ENCODE measurements at regions not wholly inside any gene's neighbourhood (a gene's known extent, or its start where the extent isn't known, plus 50 kb on each side); places are given as distances from the start of the nearest gene placed in this dataset.
A peak's percentile ranks its signal among the peaks of the same experiment; 100 is the strongest.

DNA sequence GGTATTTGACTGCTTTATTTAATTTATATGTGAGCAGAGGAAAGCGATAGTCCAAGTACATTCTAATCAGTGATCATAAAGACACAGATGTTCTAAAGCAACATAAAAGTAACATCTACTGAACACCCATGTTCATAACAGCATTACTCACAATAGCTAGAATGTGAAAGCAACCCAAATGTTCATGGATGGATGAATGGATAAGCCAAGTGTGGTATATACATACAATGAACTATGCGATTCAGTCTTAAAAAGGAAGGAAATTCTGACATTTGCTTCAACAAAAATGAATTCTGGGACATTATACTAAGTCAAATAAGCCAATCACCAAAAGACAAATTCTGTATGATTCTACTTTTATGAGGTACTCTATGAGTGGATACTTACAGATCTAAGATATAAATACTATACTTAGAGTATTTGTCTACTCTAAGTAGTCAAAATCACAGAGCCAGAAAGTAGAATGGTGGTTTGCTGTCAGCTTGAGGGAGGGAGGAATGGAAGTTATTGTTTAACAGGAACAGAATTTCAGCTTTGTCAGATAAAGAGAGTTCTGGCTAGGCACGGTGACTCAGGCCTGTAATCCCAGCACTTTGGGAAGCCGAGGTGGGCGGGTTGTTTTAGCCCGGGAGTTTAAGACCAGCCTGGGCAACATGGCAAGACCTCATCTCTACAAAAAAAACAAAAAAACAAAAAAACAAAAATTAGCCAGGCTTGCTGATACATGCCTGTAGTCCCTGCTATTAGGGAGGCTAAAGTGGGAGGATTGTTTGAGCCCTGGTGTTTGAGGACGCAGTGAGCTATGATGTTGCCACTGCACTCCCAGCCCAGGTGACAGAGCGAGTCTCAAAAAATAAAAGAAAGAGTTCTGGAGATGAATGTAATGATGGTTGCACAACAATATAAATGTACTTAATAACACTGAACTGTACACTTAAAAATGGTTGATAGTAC, 79.7 kb upstream of the ARHGAP29 start (continued):
- TF ChIP-seq ZNF850 (CRISPR knock-in tag; conservative IDR thresholded peaks at IDR 0.05) = no peak
- TF ChIP-seq HNRNPK (IDR thresholded peaks at IDR 0.05; ENCODE audit: low read depth, low read length, poor library complexity, severe bottlenecking) = no peak
- TF ChIP-seq SOX13 (IDR thresholded peaks at IDR 0.05) = no peak
- TF ChIP-seq SOX13 (CRISPR knock-in tag; conservative IDR thresholded peaks at IDR 0.05 in 1 of 2, IDR thresholded peaks at IDR 0.05 in 1 of 2) = peak in 1 of 2 experiments; percentile 25; a peak in 1 of 4 replicates
- no peak for TF ChIP-seq HOXD1 (CRISPR knock-in tag; IDR thresholded peaks at IDR 0.05)
- TF ChIP-seq ZNF549 (CRISPR knock-in tag; IDR thresholded peaks at IDR 0.05) = no peak
- no peak for TF ChIP-seq NFIB (CRISPR knock-in tag; IDR thresholded peaks at IDR 0.05; ENCODE audit: borderline replicate concordance)
- TF ChIP-seq, protein P1, sequence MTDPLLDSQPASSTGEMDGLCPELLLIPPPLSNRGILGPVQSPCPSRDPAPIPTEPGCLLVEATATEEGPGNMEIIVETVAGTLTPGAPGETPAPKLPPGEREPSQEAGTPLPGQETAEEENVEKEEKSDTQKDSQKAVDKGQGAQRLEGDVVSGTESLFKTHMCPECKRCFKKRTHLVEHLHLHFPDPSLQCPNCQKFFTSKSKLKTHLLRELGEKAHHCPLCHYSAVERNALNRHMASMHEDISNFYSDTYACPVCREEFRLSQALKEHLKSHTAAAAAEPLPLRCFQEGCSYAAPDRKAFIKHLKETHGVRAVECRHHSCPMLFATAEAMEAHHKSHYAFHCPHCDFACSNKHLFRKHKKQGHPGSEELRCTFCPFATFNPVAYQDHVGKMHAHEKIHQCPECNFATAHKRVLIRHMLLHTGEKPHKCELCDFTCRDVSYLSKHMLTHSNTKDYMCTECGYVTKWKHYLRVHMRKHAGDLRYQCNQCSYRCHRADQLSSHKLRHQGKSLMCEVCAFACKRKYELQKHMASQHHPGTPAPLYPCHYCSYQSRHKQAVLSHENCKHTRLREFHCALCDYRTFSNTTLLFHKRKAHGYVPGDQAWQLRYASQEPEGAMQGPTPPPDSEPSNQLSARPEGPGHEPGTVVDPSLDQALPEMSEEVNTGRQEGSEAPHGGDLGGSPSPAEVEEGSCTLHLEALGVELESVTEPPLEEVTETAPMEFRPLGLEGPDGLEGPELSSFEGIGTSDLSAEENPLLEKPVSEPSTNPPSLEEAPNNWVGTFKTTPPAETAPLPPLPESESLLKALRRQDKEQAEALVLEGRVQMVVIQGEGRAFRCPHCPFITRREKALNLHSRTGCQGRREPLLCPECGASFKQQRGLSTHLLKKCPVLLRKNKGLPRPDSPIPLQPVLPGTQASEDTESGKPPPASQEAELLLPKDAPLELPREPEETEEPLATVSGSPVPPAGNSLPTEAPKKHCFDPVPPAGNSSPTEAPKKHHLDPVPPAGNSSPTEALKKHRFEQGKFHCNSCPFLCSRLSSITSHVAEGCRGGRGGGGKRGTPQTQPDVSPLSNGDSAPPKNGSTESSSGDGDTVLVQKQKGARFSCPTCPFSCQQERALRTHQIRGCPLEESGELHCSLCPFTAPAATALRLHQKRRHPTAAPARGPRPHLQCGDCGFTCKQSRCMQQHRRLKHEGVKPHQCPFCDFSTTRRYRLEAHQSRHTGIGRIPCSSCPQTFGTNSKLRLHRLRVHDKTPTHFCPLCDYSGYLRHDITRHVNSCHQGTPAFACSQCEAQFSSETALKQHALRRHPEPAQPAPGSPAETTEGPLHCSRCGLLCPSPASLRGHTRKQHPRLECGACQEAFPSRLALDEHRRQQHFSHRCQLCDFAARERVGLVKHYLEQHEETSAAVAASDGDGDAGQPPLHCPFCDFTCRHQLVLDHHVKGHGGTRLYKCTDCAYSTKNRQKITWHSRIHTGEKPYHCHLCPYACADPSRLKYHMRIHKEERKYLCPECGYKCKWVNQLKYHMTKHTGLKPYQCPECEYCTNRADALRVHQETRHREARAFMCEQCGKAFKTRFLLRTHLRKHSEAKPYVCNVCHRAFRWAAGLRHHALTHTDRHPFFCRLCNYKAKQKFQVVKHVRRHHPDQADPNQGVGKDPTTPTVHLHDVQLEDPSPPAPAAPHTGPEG (CRISPR knock-in tag; IDR thresholded peaks at IDR 0.05) = peak; percentile 98
- TF ChIP-seq, protein P2, sequence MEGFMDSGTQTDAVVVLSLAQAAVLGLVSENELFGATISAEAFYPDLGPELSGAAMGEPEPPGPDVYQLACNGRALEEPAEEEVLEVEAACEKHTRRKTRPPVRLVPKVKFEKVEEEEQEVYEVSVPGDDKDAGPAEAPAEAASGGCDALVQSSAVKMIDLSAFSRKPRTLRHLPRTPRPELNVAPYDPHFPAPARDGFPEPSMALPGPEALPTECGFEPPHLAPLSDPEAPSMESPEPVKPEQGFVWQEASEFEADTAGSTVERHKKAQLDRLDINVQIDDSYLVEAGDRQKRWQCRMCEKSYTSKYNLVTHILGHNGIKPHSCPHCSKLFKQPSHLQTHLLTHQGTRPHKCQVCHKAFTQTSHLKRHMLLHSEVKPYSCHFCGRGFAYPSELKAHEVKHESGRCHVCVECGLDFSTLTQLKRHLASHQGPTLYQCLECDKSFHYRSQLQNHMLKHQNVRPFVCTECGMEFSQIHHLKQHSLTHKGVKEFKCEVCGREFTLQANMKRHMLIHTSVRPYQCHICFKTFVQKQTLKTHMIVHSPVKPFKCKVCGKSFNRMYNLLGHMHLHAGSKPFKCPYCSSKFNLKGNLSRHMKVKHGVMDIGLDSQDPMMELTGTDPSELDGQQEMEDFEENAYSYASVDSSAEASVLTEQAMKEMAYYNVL (CRISPR knock-in tag; IDR thresholded peaks at IDR 0.05; ENCODE audit: borderline replicate concordance) = no peak
- TF ChIP-seq ZNF777 (CRISPR knock-in tag; IDR thresholded peaks at IDR 0.05) = no peak
- TF ChIP-seq, protein P3, sequence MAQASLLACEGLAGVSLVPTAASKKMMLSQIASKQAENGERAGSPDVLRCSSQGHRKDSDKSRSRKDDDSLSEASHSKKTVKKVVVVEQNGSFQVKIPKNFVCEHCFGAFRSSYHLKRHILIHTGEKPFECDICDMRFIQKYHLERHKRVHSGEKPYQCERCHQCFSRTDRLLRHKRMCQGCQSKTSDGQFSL (CRISPR knock-in tag; IDR thresholded peaks at IDR 0.05) = no peak
- no peak for TF ChIP-seq MED13 (CRISPR knock-in tag; IDR thresholded peaks at IDR 0.05)
- no peak for TF ChIP-seq ZNF792 (CRISPR knock-in tag; IDR thresholded peaks at IDR 0.05)
- TF ChIP-seq HCFC1 (IDR thresholded peaks at IDR 0.05; ENCODE audit: low read depth, low read length) = no peak
- TF ChIP-seq NFE2L2 (IDR thresholded peaks at IDR 0.05; ENCODE audit: low read length) = peak; percentile 32
- TF ChIP-seq ZNF747 (CRISPR knock-in tag; IDR thresholded peaks at IDR 0.05; ENCODE audit: borderline replicate concordance) = no peak
- TF ChIP-seq, protein P4, sequence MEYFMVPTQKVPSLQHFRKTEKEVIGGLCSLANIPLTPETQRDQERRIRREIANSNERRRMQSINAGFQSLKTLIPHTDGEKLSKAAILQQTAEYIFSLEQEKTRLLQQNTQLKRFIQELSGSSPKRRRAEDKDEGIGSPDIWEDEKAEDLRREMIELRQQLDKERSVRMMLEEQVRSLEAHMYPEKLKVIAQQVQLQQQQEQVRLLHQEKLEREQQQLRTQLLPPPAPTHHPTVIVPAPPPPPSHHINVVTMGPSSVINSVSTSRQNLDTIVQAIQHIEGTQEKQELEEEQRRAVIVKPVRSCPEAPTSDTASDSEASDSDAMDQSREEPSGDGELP (IDR thresholded peaks at IDR 0.05; ENCODE audit: borderline replicate concordance, low read depth) = no peak
- TF ChIP-seq, protein P5, sequence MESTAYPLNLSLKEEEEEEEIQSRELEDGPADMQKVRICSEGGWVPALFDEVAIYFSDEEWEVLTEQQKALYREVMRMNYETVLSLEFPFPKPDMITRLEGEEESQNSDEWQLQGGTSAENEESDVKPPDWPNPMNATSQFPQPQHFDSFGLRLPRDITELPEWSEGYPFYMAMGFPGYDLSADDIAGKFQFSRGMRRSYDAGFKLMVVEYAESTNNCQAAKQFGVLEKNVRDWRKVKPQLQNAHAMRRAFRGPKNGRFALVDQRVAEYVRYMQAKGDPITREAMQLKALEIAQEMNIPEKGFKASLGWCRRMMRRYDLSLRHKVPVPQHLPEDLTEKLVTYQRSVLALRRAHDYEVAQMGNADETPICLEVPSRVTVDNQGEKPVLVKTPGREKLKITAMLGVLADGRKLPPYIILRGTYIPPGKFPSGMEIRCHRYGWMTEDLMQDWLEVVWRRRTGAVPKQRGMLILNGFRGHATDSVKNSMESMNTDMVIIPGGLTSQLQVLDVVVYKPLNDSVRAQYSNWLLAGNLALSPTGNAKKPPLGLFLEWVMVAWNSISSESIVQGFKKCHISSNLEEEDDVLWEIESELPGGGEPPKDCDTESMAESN (CRISPR knock-in tag; conservative IDR thresholded peaks at IDR 0.05) = no peak
- TF ChIP-seq ZBTB21 (CRISPR knock-in tag; IDR thresholded peaks at IDR 0.05) = no peak

Measured in HepG2 (cell line).